ENCODE measurements at regions not wholly inside any gene's neighbourhood (a gene's known extent, or its start where the extent isn't known, plus 50 kb on each side); places are given as distances from the start of the nearest gene placed in this dataset.

GRCh38 chr14:28515571-28515970, 251.0 kb upstream of the FOXG1 start:
- TF ChIP-seq SUZ12 (IDR thresholded peaks at IDR 0.05; ENCODE audit: extremely low read depth, insufficient read depth, insufficient read length) (no peak), YY1 (IDR thresholded peaks at IDR 0.05; ENCODE audit: insufficient read depth, insufficient read length) (no peak), ZNF274 (IDR thresholded peaks at IDR 0.05; ENCODE audit: low read depth, low read length) (no peak)
